ENCODE measurements at regions not wholly inside any gene's neighbourhood (a gene's known extent, or its start where the extent isn't known, plus 50 kb on each side); places are given as distances from the start of the nearest gene placed in this dataset.

DNA sequence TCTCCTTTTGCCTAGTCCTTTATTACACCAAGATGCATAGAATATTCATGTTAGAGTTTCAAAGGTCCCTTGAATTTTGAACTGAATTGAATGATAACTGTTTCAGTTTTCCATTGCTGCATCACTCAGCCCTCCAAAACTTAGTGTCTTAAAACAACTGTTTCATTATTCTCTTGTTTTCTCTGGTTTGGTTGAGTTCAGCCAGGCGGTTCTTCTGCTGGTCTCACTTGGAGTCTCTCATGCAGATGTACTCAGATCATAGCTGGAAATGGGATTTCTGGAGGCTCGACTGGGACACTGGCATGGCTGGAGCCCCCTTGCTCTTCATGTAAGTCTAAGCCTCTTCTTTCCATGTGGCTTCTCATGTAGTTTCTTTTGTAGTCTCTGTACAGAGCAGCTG lies 107.2 kb upstream of the MKI67 start:
- ATAC-seq (ENCODE audit: insufficient read depth, low FRiP score) (no peak), DNase-seq (no peak)
- no peak overlapping the region for H3K4me3 ChIP-seq
- TF ChIP-seq, protein P1, sequence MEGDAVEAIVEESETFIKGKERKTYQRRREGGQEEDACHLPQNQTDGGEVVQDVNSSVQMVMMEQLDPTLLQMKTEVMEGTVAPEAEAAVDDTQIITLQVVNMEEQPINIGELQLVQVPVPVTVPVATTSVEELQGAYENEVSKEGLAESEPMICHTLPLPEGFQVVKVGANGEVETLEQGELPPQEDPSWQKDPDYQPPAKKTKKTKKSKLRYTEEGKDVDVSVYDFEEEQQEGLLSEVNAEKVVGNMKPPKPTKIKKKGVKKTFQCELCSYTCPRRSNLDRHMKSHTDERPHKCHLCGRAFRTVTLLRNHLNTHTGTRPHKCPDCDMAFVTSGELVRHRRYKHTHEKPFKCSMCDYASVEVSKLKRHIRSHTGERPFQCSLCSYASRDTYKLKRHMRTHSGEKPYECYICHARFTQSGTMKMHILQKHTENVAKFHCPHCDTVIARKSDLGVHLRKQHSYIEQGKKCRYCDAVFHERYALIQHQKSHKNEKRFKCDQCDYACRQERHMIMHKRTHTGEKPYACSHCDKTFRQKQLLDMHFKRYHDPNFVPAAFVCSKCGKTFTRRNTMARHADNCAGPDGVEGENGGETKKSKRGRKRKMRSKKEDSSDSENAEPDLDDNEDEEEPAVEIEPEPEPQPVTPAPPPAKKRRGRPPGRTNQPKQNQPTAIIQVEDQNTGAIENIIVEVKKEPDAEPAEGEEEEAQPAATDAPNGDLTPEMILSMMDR (IDR thresholded peaks at IDR 0.05; ENCODE audit: control extremely low read depth, extremely low read depth), result no peak
- no peaks in the 10 kb centered on the region for H3K4me1 ChIP-seq (ENCODE audit: control insufficient read depth in 5 of 5, insufficient read depth in 5 of 5, low read length in 5 of 5)
- H3K9ac ChIP-seq (ENCODE audit: insufficient read depth in 1 of 2, low read length in 2 of 2), result no peak overlapping the region
- WGBS, 2 donors, result 87 to 89% methylated on average over 2 of the region's 2 CpGs
- H3K36me3 ChIP-seq (ENCODE audit: control insufficient read depth in 4 of 4, insufficient read depth in 4 of 4, low read length in 4 of 4), result no peaks in the 10 kb centered on the region
- peaks cover 0 to 23% (median 7%) of the 10 kb centered on the region in 4 donors for H3K9me3 ChIP-seq (ENCODE audit: control insufficient read depth in 4 of 4, insufficient read depth in 3 of 4, low read length in 3 of 4)
- H3K27ac ChIP-seq (ENCODE audit: low read depth in 1 of 2, low read length in 1 of 2), result no peak overlapping the region
- peaks cover 0 to 9% (median 0%) of the 10 kb centered on the region in 3 donors for H3K27me3 ChIP-seq (ENCODE audit: control insufficient read depth in 3 of 3, insufficient read depth in 3 of 3, low read length in 2 of 3)

DNA sequence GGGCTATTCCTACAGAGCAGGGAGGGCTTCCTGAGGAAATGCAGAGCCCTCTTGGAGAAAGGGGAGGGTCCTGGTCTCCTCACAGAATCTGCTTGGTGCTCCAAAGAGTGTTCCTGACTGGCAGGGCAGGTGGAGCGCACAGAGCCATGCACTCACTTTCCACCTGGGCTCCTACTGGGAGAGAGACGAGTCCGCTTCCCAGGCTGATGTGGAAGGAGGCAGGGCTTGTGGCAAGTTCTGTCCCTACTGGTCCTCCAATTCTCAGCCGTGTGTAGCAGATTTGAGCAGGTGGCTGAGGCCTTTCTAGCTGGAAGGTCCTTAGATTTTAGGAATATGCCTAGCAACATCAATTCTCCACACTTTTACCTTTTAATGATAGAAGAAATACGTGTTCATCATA lies 111.5 kb upstream of the MKI67 start:
- H3K36me3 ChIP-seq (ENCODE audit: control insufficient read depth in 4 of 4, insufficient read depth in 4 of 4, low read length in 4 of 4), result no peaks in the 10 kb centered on the region
- 77 to 85% methylated on average over 5 of the region's 5 CpGs for WGBS, 2 donors

DNA sequence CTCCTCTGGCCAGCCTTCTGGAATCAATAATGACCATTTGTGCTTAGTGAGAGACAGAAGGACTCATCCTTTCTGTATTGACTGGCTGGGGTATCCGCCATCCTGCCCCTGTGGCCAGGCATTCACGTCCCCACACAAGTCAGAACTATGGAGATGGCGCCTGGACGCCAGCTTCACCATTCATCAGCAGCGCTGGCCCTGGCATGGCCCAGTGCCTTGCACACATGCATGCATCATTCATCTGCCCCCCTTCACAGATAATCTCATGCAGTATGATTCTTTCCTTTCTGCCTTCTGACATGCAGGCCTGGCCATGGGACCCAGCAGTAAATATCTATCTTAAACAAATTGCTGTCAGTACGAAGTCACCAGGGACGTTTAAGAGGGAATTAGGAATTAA lies 114.8 kb upstream of the MKI67 start:
- TF ChIP-seq, protein P1 (IDR thresholded peaks at IDR 0.05; ENCODE audit: control extremely low read depth, extremely low read depth), result no peak
- Histone ChIP-seq H3K27me3 (ENCODE audit: control insufficient read depth in 3 of 3, insufficient read depth in 3 of 3, low read length in 2 of 3) (peaks cover 0 to 9% (median 0%) of the 10 kb centered on the region in 3 donors), H3K36me3 (ENCODE audit: control insufficient read depth in 4 of 4, insufficient read depth in 4 of 4, low read length in 4 of 4) (no peaks in the 10 kb centered on the region), H3K4me1 (ENCODE audit: control insufficient read depth in 5 of 5, insufficient read depth in 5 of 5, low read length in 5 of 5) (no peaks in the 10 kb centered on the region), H3K9ac (ENCODE audit: insufficient read depth in 1 of 2, low read length in 2 of 2) (no peak overlapping the region), H3K4me3 (no peak overlapping the region), H3K9me3 (ENCODE audit: control insufficient read depth in 4 of 4, insufficient read depth in 3 of 4, low read length in 3 of 4) (peaks cover 0 to 3% (median 0%) of the 10 kb centered on the region in 4 donors), H3K27ac (ENCODE audit: low read depth in 1 of 2, low read length in 1 of 2) (no peak overlapping the region)
- WGBS, 2 donors, result 91 to 93% methylated on average over 7 of the region's 7 CpGs
- ATAC-seq (ENCODE audit: insufficient read depth, low FRiP score) (no peak), DNase-seq (no peak)

More for the DNA sequence above, 111.5 kb upstream of the MKI67 start:
- Histone ChIP-seq H3K27ac (ENCODE audit: low read depth in 1 of 2, low read length in 1 of 2) (no peak overlapping the region), H3K9ac (ENCODE audit: insufficient read depth in 1 of 2, low read length in 2 of 2) (no peak overlapping the region), H3K4me1 (ENCODE audit: control insufficient read depth in 5 of 5, insufficient read depth in 5 of 5, low read length in 5 of 5) (no peaks in the 10 kb centered on the region), H3K4me3 (no peak overlapping the region), H3K9me3 (ENCODE audit: control insufficient read depth in 4 of 4, insufficient read depth in 3 of 4, low read length in 3 of 4) (peaks cover 0 to 20% (median 7%) of the 10 kb centered on the region in 4 donors), H3K27me3 (ENCODE audit: control insufficient read depth in 3 of 3, insufficient read depth in 3 of 3, low read length in 2 of 3) (peaks cover 0 to 9% (median 0%) of the 10 kb centered on the region in 3 donors)
- DNase-seq (no peak), ATAC-seq (ENCODE audit: insufficient read depth, low FRiP score) (no peak)
- TF ChIP-seq, protein P1 (IDR thresholded peaks at IDR 0.05; ENCODE audit: control extremely low read depth, extremely low read depth), result no peak

DNA sequence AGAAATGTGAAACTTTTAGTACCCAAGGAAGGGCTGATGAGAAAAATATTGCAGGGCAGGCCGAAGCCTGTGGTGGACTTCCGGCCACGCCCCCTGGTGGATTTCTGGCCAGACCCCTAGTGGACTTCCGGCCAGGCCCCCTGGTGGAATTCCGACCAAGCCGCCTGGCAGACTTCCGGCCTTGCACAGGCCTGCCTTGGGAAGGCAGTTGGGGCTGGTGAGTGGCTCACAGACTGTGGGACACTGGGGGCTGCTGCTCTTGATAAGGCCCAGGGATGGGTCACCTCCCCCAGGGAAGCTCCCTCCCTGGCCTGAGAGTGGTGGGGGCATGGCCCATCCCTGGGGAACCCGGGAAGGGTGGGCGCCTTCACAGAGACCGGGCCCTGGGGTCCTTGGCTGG lies 116.4 kb upstream of the MKI67 start:
- TF ChIP-seq, protein P1 (IDR thresholded peaks at IDR 0.05; ENCODE audit: control extremely low read depth, extremely low read depth), result no peak
- WGBS, 2 donors, result 79 to 80% methylated on average over 10 of the region's 10 CpGs
- Histone ChIP-seq H3K4me3 (no peak overlapping the region), H3K36me3 (ENCODE audit: control insufficient read depth in 4 of 4, insufficient read depth in 4 of 4, low read length in 4 of 4) (no peaks in the 10 kb centered on the region), H3K9me3 (ENCODE audit: control insufficient read depth in 4 of 4, insufficient read depth in 3 of 4, low read length in 3 of 4) (peaks cover 0 to 1% (median 0%) of the 10 kb centered on the region in 4 donors), H3K9ac (ENCODE audit: insufficient read depth in 1 of 2, low read length in 2 of 2) (no peak overlapping the region), H3K27me3 (ENCODE audit: control insufficient read depth in 3 of 3, insufficient read depth in 3 of 3, low read length in 2 of 3) (no peaks in the 10 kb centered on the region), H3K4me1 (ENCODE audit: control insufficient read depth in 5 of 5, insufficient read depth in 5 of 5, low read length in 5 of 5) (no peaks in the 10 kb centered on the region), H3K27ac (ENCODE audit: low read depth in 1 of 2, low read length in 1 of 2) (no peak overlapping the region)
- no peak for ATAC-seq (ENCODE audit: insufficient read depth, low FRiP score)
- DNase-seq, result no peak

Data from lung (tissue), 11 donors.